Activated B cell treated with CpG ODN at 0.5 μM for 24 hours (primary cell): ENCODE measurements at regions not wholly inside any gene's neighbourhood (a gene's known extent, or its start where the extent isn't known, plus 50 kb on each side); places are given as distances from the start of the nearest gene placed in this dataset.

ENCODE experiments used
- ATAC-seq: fragments of 200-7000 bp; cut with Tn5 transposase; one replicate; pipeline ENCODE4 v1.10.0; 2021; ENCODE audit warnings: low read depth, mild to moderate bottlenecking, moderate library complexity
- CTCF ChIA-PET: fragments of 350-600 bp; sonication (Branson Sonifier 250); formaldehyde crosslinking; loops from one replicate; lab custom pipeline; 2021; ENCODE audit warnings: antibody characterized with exemption; lab: Charles Lee
- POLR2A ChIA-PET: fragments of 350-600 bp; sonication (Branson Sonifier 250); formaldehyde crosslinking; loops from one replicate; lab custom pipeline; 2021; ENCODE audit warnings: antibody characterized with exemption; lab: Charles Lee
- DNase-seq: peaks from one replicate; pipeline ENCODE4 v3.0.0; 2022
- H3K27ac Mint-ChIP-seq: one replicate; pipeline ENCODE4 v1.8.0; 2020; ENCODE audit warnings: mixed read lengths
- H3K27me3 Mint-ChIP-seq: one replicate; pipeline ENCODE4 v1.8.0; 2021; ENCODE audit warnings: mixed read lengths
- H3K36me3 Mint-ChIP-seq: one replicate; pipeline ENCODE4 v1.8.0; 2021; ENCODE audit warnings: low read depth, mixed read lengths
- H3K4me1 Mint-ChIP-seq: one replicate; pipeline ENCODE4 v1.8.0; 2021; ENCODE audit warnings: mixed read lengths
- H3K4me3 Mint-ChIP-seq: one replicate; pipeline ENCODE4 v1.8.0; 2020; ENCODE audit warnings: mild to moderate bottlenecking, mixed read lengths
- H3K9me3 Mint-ChIP-seq: one replicate; pipeline ENCODE4 v1.8.0; 2020; ENCODE audit warnings: mixed read lengths
- CTCF ChIP-seq: fragments of 200-600 bp; IDR thresholded peaks from one replicate; pipeline ENCODE4 v1.8.0; 2022; ENCODE audit warnings: antibody characterized with exemption, mild to moderate bottlenecking
- intact Hi-C: fragments of 100-400 bp; cut with micrococcal nuclease; formaldehyde crosslinking; loops from one replicate; pipeline ENCODE4 v1.15.1; 2024

GRCh38 chr7:46880508-46881196 lies 701.3 kb downstream of the TNS3 start:
- Mint-ChIP-seq H3K4me3 (no peak overlapping the region), H3K27ac (no peak overlapping the region), H3K36me3 (no peaks in the 10 kb centered on the region), H3K4me1 (no peaks in the 10 kb centered on the region), H3K27me3 (peaks cover 2% of the 10 kb centered on the region), H3K9me3 (peaks cover 3% of the 10 kb centered on the region)
- DNase-seq: no peak
- POLR2A ChIA-PET: no interaction called here
- intact Hi-C loops: no loop called here
- ATAC-seq: no peak
- CTCF ChIA-PET: no interaction called here
- TF ChIP-seq CTCF: no peak

- ChIA-PET CTCF (no interaction called here), POLR2A (no interaction called here)
- H3K4me3 Mint-ChIP-seq: no peak overlapping the region
- H3K36me3 Mint-ChIP-seq: no peaks in the 10 kb centered on the region
- DNase-seq (no peak), ATAC-seq (no peak)
- intact Hi-C loops: no loop called here
- no peaks in the 10 kb centered on the region for H3K4me1 Mint-ChIP-seq
- peaks cover 2% of the 10 kb centered on the region for H3K27me3 Mint-ChIP-seq
- no peak overlapping the region for H3K27ac Mint-ChIP-seq
- peaks cover 3% of the 10 kb centered on the region for H3K9me3 Mint-ChIP-seq
- no peak for TF ChIP-seq CTCF
Observed at GRCh38 chr7:46879783-46880182, 702.1 kb downstream of the TNS3 start.

GRCh38 chr7:46871516-46871915 lies 710.4 kb downstream of the TNS3 start:
- ChIA-PET CTCF (no interaction called here), POLR2A (no interaction called here)
- Mint-ChIP-seq H3K27me3 (no peaks in the 10 kb centered on the region), H3K9me3 (no peaks in the 10 kb centered on the region), H3K36me3 (no peaks in the 10 kb centered on the region), H3K4me3 (no peak overlapping the region), H3K4me1 (no peaks in the 10 kb centered on the region), H3K27ac (no peak overlapping the region)
- TF ChIP-seq CTCF: no peak
- ATAC-seq (no peak), DNase-seq (no peak)
- intact Hi-C loops: no loop called here

- no peaks in the 10 kb centered on the region for H3K27me3 Mint-ChIP-seq
- intact Hi-C loops: no loop called here
- no peak for ATAC-seq
- DNase-seq: no peak
- H3K4me1 Mint-ChIP-seq: no peaks in the 10 kb centered on the region
- TF ChIP-seq CTCF: no peak
- CTCF ChIA-PET: no interaction called here
- H3K36me3 Mint-ChIP-seq: no peaks in the 10 kb centered on the region
- POLR2A ChIA-PET: no interaction called here
- no peak overlapping the region for H3K27ac Mint-ChIP-seq
- no peak overlapping the region for H3K4me3 Mint-ChIP-seq
- H3K9me3 Mint-ChIP-seq: no peaks in the 10 kb centered on the region
Observed at GRCh38 chr7:46864716-46865115, 717.2 kb downstream of the TNS3 start.

- Mint-ChIP-seq H3K36me3 (no peaks in the 10 kb centered on the region), H3K4me1 (no peaks in the 10 kb centered on the region), H3K27ac (no peak overlapping the region), H3K9me3 (no peaks in the 10 kb centered on the region), H3K4me3 (no peak overlapping the region), H3K27me3 (no peaks in the 10 kb centered on the region)
- no peak for TF ChIP-seq CTCF
- ChIA-PET POLR2A (no interaction called here), CTCF (no interaction called here)
- DNase-seq (no peak), ATAC-seq (no peak)
- intact Hi-C loops: no loop called here
Observed at GRCh38 chr7:46859963-46860475, 721.9 kb downstream of the TNS3 start.
